ENCODE measurements at regions not wholly inside any gene's neighbourhood (a gene's known extent, or its start where the extent isn't known, plus 50 kb on each side); places are given as distances from the start of the nearest gene placed in this dataset.

GRCh38 chr21:23475281-23476219 is 2131.7 kb downstream of the MRPL39 start:
- TF ChIP-seq, protein P1, sequence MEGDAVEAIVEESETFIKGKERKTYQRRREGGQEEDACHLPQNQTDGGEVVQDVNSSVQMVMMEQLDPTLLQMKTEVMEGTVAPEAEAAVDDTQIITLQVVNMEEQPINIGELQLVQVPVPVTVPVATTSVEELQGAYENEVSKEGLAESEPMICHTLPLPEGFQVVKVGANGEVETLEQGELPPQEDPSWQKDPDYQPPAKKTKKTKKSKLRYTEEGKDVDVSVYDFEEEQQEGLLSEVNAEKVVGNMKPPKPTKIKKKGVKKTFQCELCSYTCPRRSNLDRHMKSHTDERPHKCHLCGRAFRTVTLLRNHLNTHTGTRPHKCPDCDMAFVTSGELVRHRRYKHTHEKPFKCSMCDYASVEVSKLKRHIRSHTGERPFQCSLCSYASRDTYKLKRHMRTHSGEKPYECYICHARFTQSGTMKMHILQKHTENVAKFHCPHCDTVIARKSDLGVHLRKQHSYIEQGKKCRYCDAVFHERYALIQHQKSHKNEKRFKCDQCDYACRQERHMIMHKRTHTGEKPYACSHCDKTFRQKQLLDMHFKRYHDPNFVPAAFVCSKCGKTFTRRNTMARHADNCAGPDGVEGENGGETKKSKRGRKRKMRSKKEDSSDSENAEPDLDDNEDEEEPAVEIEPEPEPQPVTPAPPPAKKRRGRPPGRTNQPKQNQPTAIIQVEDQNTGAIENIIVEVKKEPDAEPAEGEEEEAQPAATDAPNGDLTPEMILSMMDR (IDR thresholded peaks at IDR 0.05; ENCODE audit: insufficient read depth, low read depth, low read length): no peak
- TF ChIP-seq EZH2 (IDR thresholded peaks at IDR 0.05; ENCODE audit: insufficient read depth, low read length): no peak
- no peak overlapping the region for H3K4me3 Mint-ChIP-seq (ENCODE audit: unreplicated experiment)
- Histone ChIP-seq H4K20me1 (ENCODE audit: insufficient read depth, low read length) (no peaks in the 10 kb centered on the region), H3K4me3 (ENCODE audit: insufficient read depth, low read depth, low read length) (no peak overlapping the region), H3K27me3 (ENCODE audit: insufficient read depth, low read length) (no peaks in the 10 kb centered on the region), H3K27ac (ENCODE audit: low read depth, low read length) (no peak overlapping the region), H3K9me3 (ENCODE audit: insufficient read depth, low read depth, low read length) (no peaks in the 10 kb centered on the region), H3K4me1 (ENCODE audit: insufficient read depth, low read length) (no peaks in the 10 kb centered on the region), H3K36me3 (ENCODE audit: insufficient read depth, low read length) (no peaks in the 10 kb centered on the region), H3K9ac (ENCODE audit: low read length) (no peak overlapping the region), H3K4me2 (ENCODE audit: low read length) (no peak overlapping the region), H3K79me2 (ENCODE audit: insufficient read depth, low read length) (no peaks in the 10 kb centered on the region), H2AFZ (ENCODE audit: low read depth, low read length) (no peak overlapping the region)
- H3K27ac Mint-ChIP-seq (ENCODE audit: unreplicated experiment): no peak overlapping the region
- FAIRE-seq: no peak
- no peaks in the 10 kb centered on the region for H3K4me1 Mint-ChIP-seq (ENCODE audit: low read depth, unreplicated experiment)
- H3K27me3 Mint-ChIP-seq (ENCODE audit: low read depth, unreplicated experiment): no peaks in the 10 kb centered on the region
- H3K9me3 Mint-ChIP-seq (ENCODE audit: unreplicated experiment): no peaks in the 10 kb centered on the region
- no peaks in the 10 kb centered on the region for H3K36me3 Mint-ChIP-seq (ENCODE audit: low read depth, unreplicated experiment)
- DNase-seq (ENCODE audit: low read depth): no peak

GRCh38 chr21:23471877-23472276 is 2135.4 kb downstream of the MRPL39 start:
- no peaks in the 10 kb centered on the region for H3K36me3 ChIP-seq (ENCODE audit: insufficient read depth, low read length)
- no peak overlapping the region for H3K4me3 ChIP-seq (ENCODE audit: insufficient read depth, low read depth, low read length)
- H3K4me2 ChIP-seq (ENCODE audit: low read length): no peak overlapping the region
- Mint-ChIP-seq H3K27ac (ENCODE audit: unreplicated experiment) (no peak overlapping the region), H3K36me3 (ENCODE audit: low read depth, unreplicated experiment) (no peaks in the 10 kb centered on the region), H3K4me1 (ENCODE audit: low read depth, unreplicated experiment) (no peaks in the 10 kb centered on the region), H3K9me3 (ENCODE audit: unreplicated experiment) (no peaks in the 10 kb centered on the region), H3K27me3 (ENCODE audit: low read depth, unreplicated experiment) (no peaks in the 10 kb centered on the region), H3K4me3 (ENCODE audit: unreplicated experiment) (no peak overlapping the region)
- H3K4me1 ChIP-seq (ENCODE audit: insufficient read depth, low read length): no peaks in the 10 kb centered on the region
- H2AFZ ChIP-seq (ENCODE audit: low read depth, low read length): no peak overlapping the region
- H3K79me2 ChIP-seq (ENCODE audit: insufficient read depth, low read length): no peaks in the 10 kb centered on the region
- DNase-seq (ENCODE audit: low read depth) (no peak), FAIRE-seq (no peak)
- TF ChIP-seq, protein P1 (IDR thresholded peaks at IDR 0.05; ENCODE audit: insufficient read depth, low read depth, low read length): no peak
- no peak for TF ChIP-seq EZH2 (IDR thresholded peaks at IDR 0.05; ENCODE audit: insufficient read depth, low read length)
- no peak overlapping the region for H3K9ac ChIP-seq (ENCODE audit: low read length)
- no peaks in the 10 kb centered on the region for H3K9me3 ChIP-seq (ENCODE audit: insufficient read depth, low read depth, low read length)
- no peaks in the 10 kb centered on the region for H3K27me3 ChIP-seq (ENCODE audit: insufficient read depth, low read length)
- H3K27ac ChIP-seq (ENCODE audit: low read depth, low read length): no peak overlapping the region
- no peaks in the 10 kb centered on the region for H4K20me1 ChIP-seq (ENCODE audit: insufficient read depth, low read length)

DNA sequence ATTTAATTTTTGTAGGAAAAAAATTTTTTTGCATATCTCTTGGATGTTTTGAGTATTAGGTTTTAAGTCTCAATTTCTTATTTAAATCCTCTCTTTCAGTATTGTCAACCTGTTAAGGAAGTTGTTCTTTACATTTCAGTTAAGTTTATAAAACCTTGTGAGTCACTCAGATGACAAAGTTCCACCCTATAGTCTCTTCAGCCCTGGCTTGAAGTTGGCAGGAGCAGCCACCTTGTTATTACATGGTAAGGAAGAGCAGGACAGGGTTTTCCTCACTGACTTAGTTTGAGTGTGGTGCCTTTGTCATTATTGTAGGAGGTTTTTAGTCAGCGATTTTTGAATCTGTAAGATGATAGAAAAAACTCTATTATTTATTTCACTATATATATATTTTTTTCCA is 2143.9 kb downstream of the MRPL39 start:
- Mint-ChIP-seq H3K4me3 (ENCODE audit: unreplicated experiment) (no peak overlapping the region), H3K4me1 (ENCODE audit: low read depth, unreplicated experiment) (no peaks in the 10 kb centered on the region), H3K36me3 (ENCODE audit: low read depth, unreplicated experiment) (no peaks in the 10 kb centered on the region), H3K9me3 (ENCODE audit: unreplicated experiment) (peaks cover 2% of the 10 kb centered on the region), H3K27ac (ENCODE audit: unreplicated experiment) (no peak overlapping the region), H3K27me3 (ENCODE audit: low read depth, unreplicated experiment) (no peaks in the 10 kb centered on the region)
- no peak overlapping the region for H3K9ac ChIP-seq (ENCODE audit: low read length)
- H3K36me3 ChIP-seq (ENCODE audit: insufficient read depth, low read length): no peaks in the 10 kb centered on the region
- H3K4me3 ChIP-seq (ENCODE audit: insufficient read depth, low read depth, low read length): no peak overlapping the region
- H4K20me1 ChIP-seq (ENCODE audit: insufficient read depth, low read length): no peaks in the 10 kb centered on the region
- TF ChIP-seq EZH2 (IDR thresholded peaks at IDR 0.05; ENCODE audit: insufficient read depth, low read length): no peak
- TF ChIP-seq, protein P1 (IDR thresholded peaks at IDR 0.05; ENCODE audit: insufficient read depth, low read depth, low read length): no peak
- no peaks in the 10 kb centered on the region for H3K4me1 ChIP-seq (ENCODE audit: insufficient read depth, low read length)
- H3K27me3 ChIP-seq (ENCODE audit: insufficient read depth, low read length): no peaks in the 10 kb centered on the region
- H3K4me2 ChIP-seq (ENCODE audit: low read length): no peak overlapping the region
- no peaks in the 10 kb centered on the region for H3K79me2 ChIP-seq (ENCODE audit: insufficient read depth, low read length)
- FAIRE-seq (no peak), DNase-seq (ENCODE audit: low read depth) (no peak)
- H3K27ac ChIP-seq (ENCODE audit: low read depth, low read length): no peak overlapping the region
- no peaks in the 10 kb centered on the region for H3K9me3 ChIP-seq (ENCODE audit: insufficient read depth, low read depth, low read length)
- no peak overlapping the region for H2AFZ ChIP-seq (ENCODE audit: low read depth, low read length)

Measured in astrocyte (in vitro differentiated cells and primary cell).